Transverse colon (tissue), 3 donors: ENCODE measurements at regions not wholly inside any gene's neighbourhood (a gene's known extent, or its start where the extent isn't known, plus 50 kb on each side); places are given as distances from the start of the nearest gene placed in this dataset.

ENCODE experiments used
- CTCF ChIP-seq, 5 experiments: fragments of 200-600 bp in 3 of 5; fragments of 450-650 bp in 2 of 5; sonication (generic) in 3 of 5; IDR thresholded peaks; 1 replicate in 2 of 5; 2 replicates in 3 of 5; pipeline ENCODE4 v1.5.1; 2016 to 2017; ENCODE audit warnings: antibody characterized with exemption in 5 of 5, inconsistent platforms in 3 of 5, mild to moderate bottlenecking in 2 of 5, moderate library complexity in 1 of 5
- POLR2A ChIP-seq: fragments of 450-650 bp; IDR thresholded peaks from one replicate; pipeline ENCODE4 v1.6.1; 2016; ENCODE audit warnings: antibody characterized with exemption, mild to moderate bottlenecking, moderate library complexity

- TF ChIP-seq POLR2A (no peak), CTCF (IDR thresholded peaks at IDR 0.05) (no peak)
Measured at GRCh38 chr12:42868291-42868690, 278.7 kb upstream of the PRICKLE1 start.
